MG63 (cell line): ENCODE measurements at regions not wholly inside any gene's neighbourhood (a gene's known extent, or its start where the extent isn't known, plus 50 kb on each side); places are given as distances from the start of the nearest gene placed in this dataset.
"Not testable (repeated sequence)": the region's sequence is repeated elsewhere in the genome, so short reads cannot be mapped to it uniquely, and the experiment has no call there.

Experiments used
- DNase-seq: peaks from one replicate; pipeline ENCODE4 v3.0.0-alpha.2; 2020
- H3K27me3 ChIP-seq: fragments of 250-450 bp; sonication (Bioruptor Pico); 2 replicates; pipeline ENCODE4 v1.5.1; 2020; ENCODE audit warnings: mild to moderate bottlenecking, moderate library complexity
- H3K36me3 ChIP-seq: fragments of 250-450 bp; sonication (Bioruptor Pico); 2 replicates; pipeline ENCODE4 v1.5.1; 2020; ENCODE audit warnings: mild to moderate bottlenecking, moderate library complexity
- H3K4me3 ChIP-seq: fragments of 250-450 bp; sonication (Bioruptor Pico); 2 replicates; pipeline ENCODE4 v1.5.1; 2020; ENCODE audit warnings: mild to moderate bottlenecking, moderate library complexity
- H3K9me3 ChIP-seq: fragments of 250-450 bp; sonication (Bioruptor Pico); 2 replicates; pipeline ENCODE4 v1.5.1; 2020; ENCODE audit warnings: mild to moderate bottlenecking, moderate library complexity

- H3K4me3 ChIP-seq, H3K9me3 ChIP-seq, DNase-seq, H3K36me3 ChIP-seq, H3K27me3 ChIP-seq: not testable (repeated sequence)
Measured at GRCh38 chr4:19016550-19016949, 995.0 kb upstream of the LCORL start.

- no peak for DNase-seq
- no peak overlapping the region for H3K4me3 ChIP-seq
- no peaks in the 10 kb centered on the region for H3K9me3 ChIP-seq
- no peaks in the 10 kb centered on the region for H3K27me3 ChIP-seq
- no peaks in the 10 kb centered on the region for H3K36me3 ChIP-seq
Measured at GRCh38 chr4:19014594-19014993, 993.0 kb upstream of the LCORL start.

- H3K4me3 ChIP-seq = no peak overlapping the region
Measured at GRCh38 chr4:19010761-19011160, 989.2 kb upstream of the LCORL start.

GRCh38 chr4:19009881-19010280 lies 988.3 kb upstream of the LCORL start:
- Histone ChIP-seq H3K9me3 (no peaks in the 10 kb centered on the region), H3K4me3 (no peak overlapping the region), H3K36me3 (no peaks in the 10 kb centered on the region), H3K27me3 (no peaks in the 10 kb centered on the region)
- DNase-seq = no peak

More at GRCh38 chr4:19010761-19011160, 989.2 kb upstream of the LCORL start:
- H3K27me3 ChIP-seq = no peaks in the 10 kb centered on the region
- no peaks in the 10 kb centered on the region for H3K36me3 ChIP-seq
- no peak for DNase-seq
- no peaks in the 10 kb centered on the region for H3K9me3 ChIP-seq

DNA sequence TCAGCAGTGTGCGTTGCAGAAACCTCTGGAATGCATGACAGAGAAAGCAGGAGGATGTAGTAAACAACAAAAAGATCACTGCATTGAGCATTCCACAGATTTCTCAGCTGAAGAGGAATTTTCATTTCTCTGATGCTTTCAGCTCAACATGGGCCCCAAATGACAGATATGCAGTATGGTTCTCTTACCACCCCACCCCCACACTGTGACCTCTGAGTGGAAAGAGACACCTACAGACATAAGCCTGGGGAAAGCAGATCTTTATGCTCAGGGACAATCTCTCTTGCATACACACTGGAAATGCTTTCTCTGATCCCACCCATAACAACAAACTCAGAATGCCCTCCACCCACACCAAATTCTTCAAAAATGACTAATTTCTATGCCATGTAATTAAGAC lies 983.7 kb upstream of the LCORL start:
- Histone ChIP-seq H3K36me3 (no peaks in the 10 kb centered on the region), H3K9me3 (no peaks in the 10 kb centered on the region), H3K4me3 (no peak overlapping the region), H3K27me3 (no peaks in the 10 kb centered on the region)
- no peak for DNase-seq

GRCh38 chr4:19002170-19002569 lies 980.6 kb upstream of the LCORL start:
- H3K27me3 ChIP-seq = no peaks in the 10 kb centered on the region
- H3K9me3 ChIP-seq = no peaks in the 10 kb centered on the region
- H3K36me3 ChIP-seq = no peaks in the 10 kb centered on the region
- no peak overlapping the region for H3K4me3 ChIP-seq
- no peak for DNase-seq

DNA sequence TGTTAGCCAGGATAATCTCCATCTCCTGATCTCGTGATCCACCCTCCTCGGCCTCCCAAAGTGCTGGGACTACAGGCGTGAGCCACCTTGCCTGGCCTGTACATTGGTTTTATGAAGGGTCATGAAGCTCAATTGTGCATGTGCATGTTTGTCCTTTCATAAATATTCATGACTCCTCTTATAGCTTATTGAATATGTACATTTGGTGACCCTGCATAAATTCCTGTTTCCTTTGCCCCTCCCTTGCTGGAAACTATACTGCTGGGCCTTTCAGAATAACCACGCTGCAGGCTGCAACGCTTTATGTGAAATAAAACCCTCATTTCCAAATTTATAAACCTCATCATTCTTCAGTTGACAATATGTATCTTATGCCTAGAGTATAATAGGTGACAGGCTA lies 978.0 kb upstream of the LCORL start:
- Histone ChIP-seq H3K27me3 (no peaks in the 10 kb centered on the region), H3K9me3 (no peaks in the 10 kb centered on the region), H3K4me3 (no peak overlapping the region), H3K36me3 (no peaks in the 10 kb centered on the region)
- DNase-seq = no peak

- DNase-seq = no peak
- no peaks in the 10 kb centered on the region for H3K9me3 ChIP-seq
- H3K36me3 ChIP-seq = no peaks in the 10 kb centered on the region
- no peaks in the 10 kb centered on the region for H3K27me3 ChIP-seq
- H3K4me3 ChIP-seq = no peak overlapping the region
Measured at GRCh38 chr4:18981234-18981615, 959.7 kb upstream of the LCORL start.

- Histone ChIP-seq H3K4me3 (no peak overlapping the region), H3K36me3 (no peaks in the 10 kb centered on the region), H3K9me3 (no peaks in the 10 kb centered on the region), H3K27me3 (no peaks in the 10 kb centered on the region)
- no peak for DNase-seq
Measured at GRCh38 chr4:18980516-18981233, 959.1 kb upstream of the LCORL start.

DNA sequence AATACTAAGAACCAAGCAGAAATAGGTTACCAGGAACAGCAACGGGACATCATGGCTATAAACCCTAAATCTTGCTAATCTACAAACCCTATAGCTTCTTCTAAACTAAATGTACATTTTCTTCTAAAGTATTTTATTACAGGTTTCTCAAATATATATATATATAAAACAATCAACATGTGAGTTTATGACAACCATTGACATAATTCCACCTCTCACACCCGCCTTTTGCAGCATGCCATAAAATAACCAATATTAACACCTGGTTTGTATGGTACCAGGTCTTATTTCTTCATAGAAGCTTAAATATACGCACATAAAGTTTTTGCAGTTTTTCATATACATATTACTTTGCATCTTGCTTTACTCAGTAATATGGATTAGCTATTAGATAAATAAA lies 955.3 kb upstream of the LCORL start:
- no peak for DNase-seq
- Histone ChIP-seq H3K9me3 (no peaks in the 10 kb centered on the region), H3K36me3 (no peaks in the 10 kb centered on the region), H3K27me3 (no peaks in the 10 kb centered on the region), H3K4me3 (no peak overlapping the region)

- Histone ChIP-seq H3K9me3 (no peaks in the 10 kb centered on the region), H3K4me3 (no peak overlapping the region), H3K36me3 (no peaks in the 10 kb centered on the region), H3K27me3 (no peaks in the 10 kb centered on the region)
- DNase-seq = no peak
Measured at GRCh38 chr4:18975916-18976808, 954.6 kb upstream of the LCORL start.

GRCh38 chr4:18973296-18973695 lies 951.7 kb upstream of the LCORL start:
- H3K9me3 ChIP-seq = no peaks in the 10 kb centered on the region
- no peak for DNase-seq
- no peaks in the 10 kb centered on the region for H3K36me3 ChIP-seq
- no peaks in the 10 kb centered on the region for H3K27me3 ChIP-seq
- H3K4me3 ChIP-seq = no peak overlapping the region

GRCh38 chr4:18961879-18962278 lies 940.3 kb upstream of the LCORL start:
- no peak for DNase-seq
- Histone ChIP-seq H3K36me3 (no peaks in the 10 kb centered on the region), H3K27me3 (no peaks in the 10 kb centered on the region), H3K9me3 (no peaks in the 10 kb centered on the region), H3K4me3 (no peak overlapping the region)

- H3K27me3 ChIP-seq = no peaks in the 10 kb centered on the region
- no peak overlapping the region for H3K4me3 ChIP-seq
- DNase-seq = no peak
- no peaks in the 10 kb centered on the region for H3K9me3 ChIP-seq
- no peaks in the 10 kb centered on the region for H3K36me3 ChIP-seq
Measured at GRCh38 chr4:18961266-18961665, 939.7 kb upstream of the LCORL start.

DNA sequence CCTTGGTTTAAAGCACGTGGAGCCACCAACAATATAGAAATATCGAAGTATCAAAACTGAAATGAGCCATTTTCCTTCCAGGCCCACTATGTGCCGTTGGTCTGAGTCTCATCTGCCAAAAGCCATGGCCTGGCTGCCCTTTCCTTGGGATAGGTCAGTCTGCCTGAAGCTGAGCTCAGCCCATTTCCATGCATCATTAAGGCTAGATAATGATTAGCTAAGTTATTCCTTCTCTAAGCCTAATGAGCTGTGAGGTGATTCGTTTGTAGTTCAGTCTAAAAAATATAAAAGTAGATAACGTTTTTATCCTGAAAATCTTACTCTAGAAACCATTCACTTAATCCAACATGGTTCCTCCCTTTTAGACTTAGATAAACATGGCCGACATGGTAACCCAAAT lies 936.2 kb upstream of the LCORL start:
- Histone ChIP-seq H3K4me3 (no peak overlapping the region), H3K9me3 (no peaks in the 10 kb centered on the region), H3K36me3 (no peaks in the 10 kb centered on the region), H3K27me3 (no peaks in the 10 kb centered on the region)
- DNase-seq = no peak

DNA sequence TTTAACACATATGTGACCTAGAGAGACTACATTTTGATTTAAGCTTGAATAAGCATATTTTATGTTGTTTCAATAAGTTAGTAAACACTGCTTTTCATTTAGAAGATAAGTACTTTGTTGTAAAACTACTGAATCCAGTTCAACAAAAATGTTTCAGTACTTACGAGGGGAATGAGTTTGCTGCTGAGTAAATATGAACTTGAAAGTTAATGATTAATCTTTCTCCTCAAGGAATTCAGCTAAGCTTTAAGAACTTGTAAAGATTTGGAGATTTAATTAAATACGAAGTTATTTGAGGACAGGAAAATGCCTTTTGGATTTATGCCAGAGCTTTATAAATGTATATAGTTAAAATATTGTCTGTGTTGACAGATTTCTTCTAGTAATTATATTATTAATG lies 933.0 kb upstream of the LCORL start:
- H3K9me3 ChIP-seq = no peaks in the 10 kb centered on the region
- H3K4me3 ChIP-seq = no peak overlapping the region
- H3K27me3 ChIP-seq = no peaks in the 10 kb centered on the region
- no peak for DNase-seq
- no peaks in the 10 kb centered on the region for H3K36me3 ChIP-seq

- no peak for DNase-seq
- Histone ChIP-seq H3K27me3 (no peaks in the 10 kb centered on the region), H3K4me3 (no peak overlapping the region), H3K36me3 (no peaks in the 10 kb centered on the region), H3K9me3 (no peaks in the 10 kb centered on the region)
Measured at GRCh38 chr4:18953613-18954012, 932.1 kb upstream of the LCORL start.

DNA sequence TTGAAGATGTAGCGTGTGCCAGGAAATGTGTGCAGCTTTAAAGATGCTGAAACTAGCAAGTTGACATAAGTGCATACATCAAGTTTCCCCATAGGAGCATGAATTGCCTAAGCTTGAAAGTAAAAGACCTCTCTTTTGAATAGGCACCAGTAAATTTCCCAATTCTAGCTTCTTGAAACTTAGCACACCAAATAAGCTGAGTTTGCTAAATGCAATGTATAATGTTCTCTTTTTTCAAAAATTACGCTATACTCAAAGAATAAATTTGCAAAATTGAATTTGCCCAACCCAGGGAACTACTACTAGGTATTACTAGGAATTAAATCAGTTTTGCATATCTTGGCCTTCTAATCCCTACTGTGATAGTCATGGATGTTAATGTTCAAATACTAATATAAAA lies 923.9 kb upstream of the LCORL start:
- H3K4me3 ChIP-seq = no peak overlapping the region
- no peaks in the 10 kb centered on the region for H3K27me3 ChIP-seq
- H3K9me3 ChIP-seq = no peaks in the 10 kb centered on the region
- H3K36me3 ChIP-seq = no peaks in the 10 kb centered on the region
- DNase-seq = no peak
